Loucy (cell line): ENCODE measurements at regions not wholly inside any gene's neighbourhood (a gene's known extent, or its start where the extent isn't known, plus 50 kb on each side); places are given as distances from the start of the nearest gene placed in this dataset.

Experiments
- CTCF ChIP-seq: fragments of 200-600 bp; sonication (generic); conservative IDR thresholded peaks from 2 replicates; pipeline ENCODE4 v1.5.1; 2014; ENCODE audit warnings: mild to moderate bottlenecking, antibody characterized with exemption, low read length
- EZH2phosphoT487 ChIP-seq: fragments of 200-600 bp; IDR thresholded peaks from 2 replicates; pipeline ENCODE4 v1.6.1; 2018; ENCODE audit warnings: antibody characterized with exemption, mild to moderate bottlenecking, moderate library complexity, borderline replicate concordance

GRCh38 chr5:6195711-6196358, 182.5 kb downstream of the MED10 start:
- TF ChIP-seq CTCF, result no peak
- TF ChIP-seq EZH2phosphoT487, result no peak
